ENCODE measurements at regions not wholly inside any gene's neighbourhood (a gene's known extent, or its start where the extent isn't known, plus 50 kb on each side); places are given as distances from the start of the nearest gene placed in this dataset.

- Histone ChIP-seq H3K9ac (ENCODE audit: low read length) (no peak overlapping the region), H3K36me3 (replicated peaks; ENCODE audit: low read depth, low read length) (no peaks in the 10 kb centered on the region), H3K27ac (ENCODE audit: low read length) (no peak overlapping the region), H3K79me2 (ENCODE audit: low read length) (no peaks in the 10 kb centered on the region), H3K4me2 (ENCODE audit: low read length) (no peak overlapping the region), H3K4me3 (ENCODE audit: low read length) (no peak overlapping the region), H3K4me1 (ENCODE audit: low read length) (no peaks in the 10 kb centered on the region), H3K27me3 (ENCODE audit: low read depth, low read length) (no peaks in the 10 kb centered on the region; the same call in 1 of the 2 replicates), H4K20me1 (ENCODE audit: insufficient read depth, low read length) (no peaks in the 10 kb centered on the region), H3K9me3 (ENCODE audit: insufficient read depth, low read length) (no peaks in the 10 kb centered on the region), H2AFZ (ENCODE audit: low read depth, low read length) (no peak overlapping the region)
- no peak for TF ChIP-seq CTCF (IDR thresholded peaks at IDR 0.05; ENCODE audit: low read depth, low read length)
- TF ChIP-seq EZH2phosphoT487 (IDR thresholded peaks at IDR 0.05; ENCODE audit: low read depth): no peak
These were observed 383.3 kb downstream of the MN1 start for GRCh38 chr22:27418261-27418660.

- no peaks in the 10 kb centered on the region for H3K79me2 ChIP-seq (ENCODE audit: low read length)
- H3K4me1 ChIP-seq (ENCODE audit: low read length): no peaks in the 10 kb centered on the region
- TF ChIP-seq CTCF (IDR thresholded peaks at IDR 0.05; ENCODE audit: low read depth, low read length) (no peak), EZH2phosphoT487 (IDR thresholded peaks at IDR 0.05; ENCODE audit: low read depth) (no peak)
- H3K36me3 ChIP-seq (replicated peaks; ENCODE audit: low read depth, low read length): no peaks in the 10 kb centered on the region
- no peak overlapping the region for H3K27ac ChIP-seq (ENCODE audit: low read length)
- no peak overlapping the region for H3K4me2 ChIP-seq (ENCODE audit: low read length)
- H3K9ac ChIP-seq (ENCODE audit: low read length): no peak overlapping the region
- H2AFZ ChIP-seq (ENCODE audit: low read depth, low read length): no peak overlapping the region
- no peaks in the 10 kb centered on the region; the same call in 1 of the 2 replicates for H3K27me3 ChIP-seq (ENCODE audit: low read depth, low read length)
- H4K20me1 ChIP-seq (ENCODE audit: insufficient read depth, low read length): no peaks in the 10 kb centered on the region
- no peaks in the 10 kb centered on the region for H3K9me3 ChIP-seq (ENCODE audit: insufficient read depth, low read length)
- H3K4me3 ChIP-seq (ENCODE audit: low read length): no peak overlapping the region
These were observed 382.1 kb downstream of the MN1 start for GRCh38 chr22:27419473-27419872.

DNA sequence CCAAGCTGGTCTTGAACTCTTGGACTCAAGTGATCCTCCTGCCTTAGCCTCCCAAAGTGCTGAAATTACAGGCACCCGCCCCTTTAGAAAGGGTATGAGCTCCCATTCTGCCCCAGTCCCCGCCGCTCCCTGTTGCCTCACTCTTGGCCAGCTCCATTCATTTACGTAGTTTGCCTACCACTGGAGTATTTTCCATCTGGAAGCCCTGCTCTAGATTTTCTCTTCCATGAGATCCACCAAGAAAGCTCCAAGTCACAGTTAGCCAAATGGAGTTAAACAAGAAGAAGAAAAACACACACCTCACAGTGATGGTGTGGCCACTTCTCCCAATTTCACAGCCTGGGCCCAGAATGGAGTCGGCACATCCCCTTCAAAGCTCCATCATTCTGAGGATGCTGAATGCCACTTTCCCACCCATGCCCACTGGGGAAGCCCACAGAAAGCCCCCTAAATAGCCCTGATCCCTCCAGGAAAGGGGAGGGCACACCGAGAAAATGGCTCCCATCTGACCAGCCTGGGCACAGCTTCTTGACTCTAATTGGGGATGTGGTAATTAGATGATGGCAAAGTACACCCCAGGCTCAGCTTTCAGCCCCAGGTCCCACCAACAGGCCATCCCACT lies 381.2 kb downstream of the MN1 start:
- Histone ChIP-seq H3K79me2 (ENCODE audit: low read length) (no peaks in the 10 kb centered on the region), H3K4me2 (ENCODE audit: low read length) (no peak overlapping the region), H3K4me1 (ENCODE audit: low read length) (no peaks in the 10 kb centered on the region), H4K20me1 (ENCODE audit: insufficient read depth, low read length) (no peaks in the 10 kb centered on the region), H3K9ac (ENCODE audit: low read length) (no peak overlapping the region), H2AFZ (ENCODE audit: low read depth, low read length) (no peak overlapping the region), H3K4me3 (ENCODE audit: low read length) (no peak overlapping the region), H3K9me3 (ENCODE audit: insufficient read depth, low read length) (no peaks in the 10 kb centered on the region), H3K36me3 (replicated peaks; ENCODE audit: low read depth, low read length) (no peaks in the 10 kb centered on the region), H3K27ac (ENCODE audit: low read length) (no peak overlapping the region), H3K27me3 (ENCODE audit: low read depth, low read length) (no peaks in the 10 kb centered on the region; the same call in 1 of the 2 replicates)
- TF ChIP-seq EZH2phosphoT487 (IDR thresholded peaks at IDR 0.05; ENCODE audit: low read depth): no peak
- TF ChIP-seq CTCF (IDR thresholded peaks at IDR 0.05; ENCODE audit: low read depth, low read length): no peak

GRCh38 chr22:27420817-27421361 lies 380.7 kb downstream of the MN1 start:
- Histone ChIP-seq H3K79me2 (ENCODE audit: low read length) (no peaks in the 10 kb centered on the region), H3K4me2 (ENCODE audit: low read length) (no peak overlapping the region), H3K4me1 (ENCODE audit: low read length) (no peaks in the 10 kb centered on the region), H3K9me3 (ENCODE audit: insufficient read depth, low read length) (no peaks in the 10 kb centered on the region), H3K36me3 (replicated peaks; ENCODE audit: low read depth, low read length) (no peaks in the 10 kb centered on the region), H3K27me3 (ENCODE audit: low read depth, low read length) (peaks cover 3% of the 10 kb centered on the region; the same call in 1 of the 2 replicates), H3K9ac (ENCODE audit: low read length) (no peak overlapping the region), H3K27ac (ENCODE audit: low read length) (no peak overlapping the region), H3K4me3 (ENCODE audit: low read length) (no peak overlapping the region), H2AFZ (ENCODE audit: low read depth, low read length) (no peak overlapping the region), H4K20me1 (ENCODE audit: insufficient read depth, low read length) (no peaks in the 10 kb centered on the region)
- TF ChIP-seq EZH2phosphoT487 (IDR thresholded peaks at IDR 0.05; ENCODE audit: low read depth) (no peak), CTCF (IDR thresholded peaks at IDR 0.05; ENCODE audit: low read depth, low read length) (no peak)
